HEK293 (cell line): ENCODE measurements at regions not wholly inside any gene's neighbourhood (a gene's known extent, or its start where the extent isn't known, plus 50 kb on each side); places are given as distances from the start of the nearest gene placed in this dataset.

Experiments used
- CTCF ChIP-seq: fragments of 450-650 bp; formaldehyde crosslinking; IDR thresholded peaks from 2 replicates; pipeline ENCODE4 v1.5.1; 2016; ENCODE audit warnings: missing biosample characterization, missing genetic modification characterization
- ZNF274 ChIP-seq, 2 experiments: fragments of 200-500 bp in 1 of 2; fragments of 450-650 bp in 1 of 2; sonication (Bioruptor generic) in 1 of 2; formaldehyde crosslinking in 1 of 2; IDR thresholded peaks; 2 replicates each; pipeline versions ENCODE4 v1.5.1 to v1.6.1; 2014 to 2016; ENCODE audit warnings: borderline replicate concordance in 1 of 2, inconsistent platforms in 1 of 2, low read length in 1 of 2, missing biosample characterization in 1 of 2, missing genetic modification characterization in 1 of 2
- ZNF350 ChIP-seq: fragments of 450-650 bp; formaldehyde crosslinking; IDR thresholded peaks from 2 replicates; pipeline ENCODE4 v1.5.0; 2017; ENCODE audit warnings: missing biosample characterization, mild to moderate bottlenecking, missing genetic modification characterization
- TF ChIP-seq, protein P1 (sequence below): fragments of 450-650 bp; formaldehyde crosslinking; IDR thresholded peaks from 2 replicates; pipeline ENCODE4 v1.5.1; 2016; ENCODE audit warnings: missing biosample characterization, missing genetic modification characterization, low read depth
- TF ChIP-seq, protein P2 (sequence below): fragments of 450-650 bp; formaldehyde crosslinking; IDR thresholded peaks from 2 replicates; pipeline ENCODE4 v1.5.1; 2016; ENCODE audit warnings: missing biosample characterization, missing genetic modification characterization

DNA sequence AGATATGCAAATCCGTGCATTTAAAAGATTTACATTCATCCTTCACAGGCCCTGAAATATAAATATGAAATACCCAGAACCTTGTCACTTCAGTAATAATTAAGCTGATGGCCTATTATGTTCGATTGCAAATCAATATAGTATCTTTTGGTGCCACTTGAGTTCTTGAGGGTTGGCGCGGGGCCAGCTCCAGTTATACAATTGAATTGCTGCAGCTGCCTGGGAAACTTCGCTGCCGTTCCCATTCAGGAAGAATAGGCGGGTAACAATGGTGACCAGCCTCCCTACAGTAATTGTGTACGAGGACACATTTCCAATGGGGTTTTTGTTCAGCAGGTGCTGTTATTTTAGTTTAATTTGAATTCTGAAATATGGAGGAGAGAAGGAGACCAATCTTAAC is 451.2 kb downstream of the INSC start:
- TF ChIP-seq, protein P1, sequence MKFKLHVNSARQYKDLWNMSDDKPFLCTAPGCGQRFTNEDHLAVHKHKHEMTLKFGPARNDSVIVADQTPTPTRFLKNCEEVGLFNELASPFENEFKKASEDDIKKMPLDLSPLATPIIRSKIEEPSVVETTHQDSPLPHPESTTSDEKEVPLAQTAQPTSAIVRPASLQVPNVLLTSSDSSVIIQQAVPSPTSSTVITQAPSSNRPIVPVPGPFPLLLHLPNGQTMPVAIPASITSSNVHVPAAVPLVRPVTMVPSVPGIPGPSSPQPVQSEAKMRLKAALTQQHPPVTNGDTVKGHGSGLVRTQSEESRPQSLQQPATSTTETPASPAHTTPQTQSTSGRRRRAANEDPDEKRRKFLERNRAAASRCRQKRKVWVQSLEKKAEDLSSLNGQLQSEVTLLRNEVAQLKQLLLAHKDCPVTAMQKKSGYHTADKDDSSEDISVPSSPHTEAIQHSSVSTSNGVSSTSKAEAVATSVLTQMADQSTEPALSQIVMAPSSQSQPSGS (tag by site-specific recombination): no peak
- TF ChIP-seq, protein P2, sequence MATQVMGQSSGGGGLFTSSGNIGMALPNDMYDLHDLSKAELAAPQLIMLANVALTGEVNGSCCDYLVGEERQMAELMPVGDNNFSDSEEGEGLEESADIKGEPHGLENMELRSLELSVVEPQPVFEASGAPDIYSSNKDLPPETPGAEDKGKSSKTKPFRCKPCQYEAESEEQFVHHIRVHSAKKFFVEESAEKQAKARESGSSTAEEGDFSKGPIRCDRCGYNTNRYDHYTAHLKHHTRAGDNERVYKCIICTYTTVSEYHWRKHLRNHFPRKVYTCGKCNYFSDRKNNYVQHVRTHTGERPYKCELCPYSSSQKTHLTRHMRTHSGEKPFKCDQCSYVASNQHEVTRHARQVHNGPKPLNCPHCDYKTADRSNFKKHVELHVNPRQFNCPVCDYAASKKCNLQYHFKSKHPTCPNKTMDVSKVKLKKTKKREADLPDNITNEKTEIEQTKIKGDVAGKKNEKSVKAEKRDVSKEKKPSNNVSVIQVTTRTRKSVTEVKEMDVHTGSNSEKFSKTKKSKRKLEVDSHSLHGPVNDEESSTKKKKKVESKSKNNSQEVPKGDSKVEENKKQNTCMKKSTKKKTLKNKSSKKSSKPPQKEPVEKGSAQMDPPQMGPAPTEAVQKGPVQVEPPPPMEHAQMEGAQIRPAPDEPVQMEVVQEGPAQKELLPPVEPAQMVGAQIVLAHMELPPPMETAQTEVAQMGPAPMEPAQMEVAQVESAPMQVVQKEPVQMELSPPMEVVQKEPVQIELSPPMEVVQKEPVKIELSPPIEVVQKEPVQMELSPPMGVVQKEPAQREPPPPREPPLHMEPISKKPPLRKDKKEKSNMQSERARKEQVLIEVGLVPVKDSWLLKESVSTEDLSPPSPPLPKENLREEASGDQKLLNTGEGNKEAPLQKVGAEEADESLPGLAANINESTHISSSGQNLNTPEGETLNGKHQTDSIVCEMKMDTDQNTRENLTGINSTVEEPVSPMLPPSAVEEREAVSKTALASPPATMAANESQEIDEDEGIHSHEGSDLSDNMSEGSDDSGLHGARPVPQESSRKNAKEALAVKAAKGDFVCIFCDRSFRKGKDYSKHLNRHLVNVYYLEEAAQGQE (tag by site-specific recombination): no peak
- TF ChIP-seq CTCF: no peak
- no peak for TF ChIP-seq ZNF350 (tag by site-specific recombination)
- no peak for TF ChIP-seq ZNF274 (IDR thresholded peaks at IDR 0.05; ENCODE audit: low read length)
- no peak for TF ChIP-seq ZNF274 (tag by site-specific recombination; IDR thresholded peaks at IDR 0.05; ENCODE audit: borderline replicate concordance)
